Tibial nerve (tissue), 4 donors: ENCODE measurements at regions not wholly inside any gene's neighbourhood (a gene's known extent, or its start where the extent isn't known, plus 50 kb on each side); places are given as distances from the start of the nearest gene placed in this dataset.

Experiments used
- DNase-seq, 2 donors: peaks; one replicate each; pipeline ENCODE4 v3.0.0-alpha.2; 2019; ENCODE audit warnings: low spot score in 2 of 2
- H3K27ac ChIP-seq, 4 donors: fragments of 200-600 bp; sonication (generic) in 3 of 4; one replicate each; pipeline ENCODE4 v1.5.1; 2017 to 2019; ENCODE audit warnings: mild to moderate bottlenecking in 1 of 4
- H3K27me3 ChIP-seq, 2 donors: fragments of 200-600 bp; sonication (generic) in 1 of 2; one replicate each; pipeline versions ENCODE4 v1.5.1 to v1.6.0; 2017 to 2019
- H3K36me3 ChIP-seq, 3 donors: fragments of 200-600 bp; sonication (generic); one replicate each; pipeline ENCODE4 v1.5.1; 2018 to 2019
- H3K4me1 ChIP-seq, 4 donors: fragments of 200-600 bp; sonication (generic) in 3 of 4; one replicate each; pipeline ENCODE4 v1.5.1; 2017 to 2019
- H3K4me3 ChIP-seq, 4 donors: fragments of 200-600 bp; sonication (generic) in 3 of 4; one replicate each; pipeline ENCODE4 v1.5.1; 2017 to 2019; ENCODE audit warnings: mild to moderate bottlenecking in 1 of 4, moderate library complexity in 1 of 4
- H3K9me3 ChIP-seq, 4 donors: fragments of 200-600 bp; sonication (generic) in 3 of 4; one replicate each; pipeline ENCODE4 v1.5.1; 2017 to 2019
- CTCF ChIP-seq, 5 experiments: fragments of 200-600 bp in 3 of 5; fragments of 450-650 bp in 2 of 5; sonication (generic) in 3 of 5; IDR thresholded peaks; one replicate each; pipeline ENCODE4 v1.5.1; 2016 to 2019; ENCODE audit warnings: antibody characterized with exemption in 5 of 5, mild to moderate bottlenecking in 3 of 5, moderate library complexity in 2 of 5
- EP300 ChIP-seq, 2 donors: sonication (generic); formaldehyde crosslinking; IDR thresholded peaks; one replicate each; pipeline ENCODE4 v1.6.1; 2017; ENCODE audit warnings: antibody characterized with exemption in 2 of 2, mild to moderate bottlenecking in 1 of 2
- POLR2A ChIP-seq, 2 donors: fragments of 450-650 bp; IDR thresholded peaks; one replicate each; pipeline ENCODE4 v1.6.1; 2017; ENCODE audit warnings: antibody characterized with exemption in 2 of 2, mild to moderate bottlenecking in 2 of 2, moderate library complexity in 2 of 2
- WGBS, 2 donors: methylation state at CpG; one replicate each; pipeline ENCODE4 v1.1.5; 2018; 5-methylcytosine and 5-hydroxymethylcytosine counted together

- Histone ChIP-seq H3K27ac (no peak overlapping the region), H3K9me3 (no peaks in the 10 kb centered on the region), H3K27me3 (no peaks in the 10 kb centered on the region), H3K4me1 (no peaks in the 10 kb centered on the region), H3K36me3 (no peaks in the 10 kb centered on the region), H3K4me3 (no peak overlapping the region)
- DNase-seq, result no peak
- 72 to 73% methylated on average over 5 of the region's 5 CpGs for WGBS, 2 donors
- TF ChIP-seq EP300 (IDR thresholded peaks at IDR 0.05), result no peak
- no peak for TF ChIP-seq POLR2A (IDR thresholded peaks at IDR 0.05)
- TF ChIP-seq CTCF (IDR thresholded peaks at IDR 0.05), result no peak
These were observed 2263.8 kb upstream of the ACO1 start for GRCh38 chr9:30120666-30121065.

GRCh38 chr9:30121611-30122010, 2262.8 kb upstream of the ACO1 start:
- WGBS, 2 donors, result 85 to 96% methylated on average over 4 of the region's 4 CpGs
- TF ChIP-seq POLR2A (IDR thresholded peaks at IDR 0.05) (no peak), EP300 (IDR thresholded peaks at IDR 0.05) (no peak), CTCF (IDR thresholded peaks at IDR 0.05) (no peak)
- H3K4me1 ChIP-seq, result no peaks in the 10 kb centered on the region

GRCh38 chr9:30125881-30126280, 2258.6 kb upstream of the ACO1 start:
- no peak for DNase-seq
- H3K27ac ChIP-seq, result no peak overlapping the region
- H3K27me3 ChIP-seq, result no peaks in the 10 kb centered on the region
- H3K36me3 ChIP-seq, result no peaks in the 10 kb centered on the region
- H3K4me1 ChIP-seq, result no peaks in the 10 kb centered on the region
- no peaks in the 10 kb centered on the region for H3K9me3 ChIP-seq
- H3K4me3 ChIP-seq, result no peak overlapping the region
- TF ChIP-seq CTCF (IDR thresholded peaks at IDR 0.05) (no peak), POLR2A (IDR thresholded peaks at IDR 0.05) (no peak), EP300 (IDR thresholded peaks at IDR 0.05) (no peak)

More at GRCh38 chr9:30121611-30122010, 2262.8 kb upstream of the ACO1 start:
- DNase-seq, result no peak
- Histone ChIP-seq H3K27me3 (no peaks in the 10 kb centered on the region), H3K9me3 (no peaks in the 10 kb centered on the region), H3K36me3 (no peaks in the 10 kb centered on the region), H3K27ac (no peak overlapping the region), H3K4me3 (no peak overlapping the region)

- no peak for DNase-seq
- no peak for TF ChIP-seq POLR2A (IDR thresholded peaks at IDR 0.05)
- TF ChIP-seq EP300 (IDR thresholded peaks at IDR 0.05), result no peak
- TF ChIP-seq CTCF (IDR thresholded peaks at IDR 0.05), result no peak
- no peak overlapping the region for H3K27ac ChIP-seq
- H3K4me3 ChIP-seq, result no peak overlapping the region
- H3K4me1 ChIP-seq, result no peaks in the 10 kb centered on the region
- H3K9me3 ChIP-seq, result no peaks in the 10 kb centered on the region
- no peaks in the 10 kb centered on the region for H3K36me3 ChIP-seq
- no peaks in the 10 kb centered on the region for H3K27me3 ChIP-seq
These were observed 2257.1 kb upstream of the ACO1 start for GRCh38 chr9:30127371-30127770.

- H3K4me1 ChIP-seq, result no peaks in the 10 kb centered on the region
- no peak overlapping the region for H3K27ac ChIP-seq
- WGBS, 2 donors, result 83 to 89% methylated on average over 2 of the region's 2 CpGs
- no peak overlapping the region for H3K4me3 ChIP-seq
- H3K9me3 ChIP-seq, result no peaks in the 10 kb centered on the region
- DNase-seq, result no peak
- no peaks in the 10 kb centered on the region for H3K36me3 ChIP-seq
- H3K27me3 ChIP-seq, result no peaks in the 10 kb centered on the region
- no peak for TF ChIP-seq EP300 (IDR thresholded peaks at IDR 0.05)
- TF ChIP-seq POLR2A (IDR thresholded peaks at IDR 0.05), result no peak
- TF ChIP-seq CTCF (IDR thresholded peaks at IDR 0.05), result no peak
These were observed 2244.0 kb upstream of the ACO1 start for GRCh38 chr9:30140407-30140806.
